B cell (primary cell): ENCODE measurements at regions not wholly inside any gene's neighbourhood (a gene's known extent, or its start where the extent isn't known, plus 50 kb on each side); places are given as distances from the start of the nearest gene placed in this dataset.

Experiments used
- ATAC-seq: fragments of 200-7000 bp; cut with Tn5 transposase; one replicate; pipeline ENCODE4 v1.10.0; 2021; ENCODE audit warnings: low read depth, mild to moderate bottlenecking, moderate number of reproducible peaks, moderate library complexity
- CTCF ChIA-PET: fragments of 350-600 bp; sonication (Branson Sonifier 250); formaldehyde crosslinking; loops from one replicate; lab custom pipeline; 2021; ENCODE audit warnings: antibody characterized with exemption, inconsistent platforms; lab: Charles Lee
- POLR2A ChIA-PET: fragments of 350-600 bp; sonication (Branson Sonifier 250); formaldehyde crosslinking; loops from one replicate; lab custom pipeline; 2021; ENCODE audit warnings: antibody characterized with exemption; lab: Charles Lee
- DNase-seq: peaks from one replicate; pipeline ENCODE4 v3.0.0; 2013
- H2AFZ ChIP-seq: 2 replicates; pipeline ENCODE4 v1.6.1; 2012; ENCODE audit warnings: mild to moderate bottlenecking, low read depth, low read length; ENCODE audit not compliant: insufficient read depth, poor library complexity, severe bottlenecking
- H3K27ac ChIP-seq, 2 donors: 1 replicate in 1 of 2; 2 replicates in 1 of 2; pipeline ENCODE4 v1.5.1; 2012 to 2013; ENCODE audit warnings: low read length in 2 of 2, mild to moderate bottlenecking in 2 of 2, moderate library complexity in 1 of 2
- H3K27me3 ChIP-seq, 4 experiments: fragments of 200-600 bp in 1 of 4; sonication (generic) in 1 of 4; replicated peaks in 1 of 4; 1 replicate in 2 of 4; 2 replicates in 2 of 4; pipeline versions ENCODE4 v1.6.1 to v1.7.0; 2013 to 2016; ENCODE audit warnings: low read length in 3 of 4, mild to moderate bottlenecking in 2 of 4, mixed read lengths in 1 of 4, moderate library complexity in 1 of 4; ENCODE audit not compliant: insufficient read depth in 4 of 4, control insufficient read depth in 3 of 4; ENCODE audit errors: control extremely low read depth in 1 of 4
- H3K36me3 ChIP-seq, 2 experiments: replicated peaks in 1 of 2; 1 replicate in 1 of 2; 2 replicates in 1 of 2; pipeline versions ENCODE4 v1.6.1 to v1.7.1; 2013; ENCODE audit warnings: low read length in 1 of 2; ENCODE audit not compliant: insufficient read depth in 2 of 2, control insufficient read depth in 1 of 2; ENCODE audit errors: control extremely low read depth in 1 of 2, extremely low read depth in 1 of 2
- H3K4me1 ChIP-seq, 2 donors: fragments of 200-600 bp in 1 of 2; sonication (generic) in 1 of 2; 1 replicate in 1 of 2; 2 replicates in 1 of 2; pipeline versions ENCODE4 v1.5.1 to v1.6.1; 2013 to 2017; ENCODE audit warnings: low read length in 2 of 2; ENCODE audit not compliant: control insufficient read depth in 2 of 2, insufficient read depth in 2 of 2
- H3K4me2 ChIP-seq: replicated peaks from 2 replicates; pipeline ENCODE3; 2012; ENCODE audit warnings: mild to moderate bottlenecking, low read depth, low read length; ENCODE audit not compliant: poor library complexity, severe bottlenecking
- H3K4me3 ChIP-seq, 5 experiments: fragments of 200-600 bp in 1 of 5; sonication (generic) in 1 of 5; 1 replicate in 3 of 5; 2 replicates in 2 of 5; pipeline versions ENCODE4 v1.5.1 to v1.7.0; 2011 to 2016; ENCODE audit warnings: low read length in 4 of 5, mild to moderate bottlenecking in 4 of 5, low read depth in 2 of 5, control low read depth in 1 of 5, moderate library complexity in 1 of 5; ENCODE audit not compliant: insufficient read depth in 1 of 5; ENCODE audit errors: control extremely low read depth in 1 of 5, extremely low read depth in 1 of 5
- H3K79me2 ChIP-seq: fragments of 200-600 bp; sonication (generic); one replicate; pipeline ENCODE4 v1.6.0; 2016; ENCODE audit warnings: low read length; ENCODE audit not compliant: control insufficient read depth, insufficient read depth
- H3K9ac ChIP-seq: fragments of 200-600 bp; sonication (generic); 2 replicates; pipeline ENCODE4 v1.6.1; 2017; ENCODE audit warnings: mild to moderate bottlenecking, low read length, moderate library complexity
- H3K9me3 ChIP-seq, 3 donors: one replicate each; pipeline versions ENCODE4 v1.6.1 to v1.7.1; 2013; ENCODE audit warnings: low read length in 2 of 3; ENCODE audit not compliant: control insufficient read depth in 2 of 3, insufficient read depth in 1 of 3; ENCODE audit errors: control extremely low read depth in 1 of 3
- H4K20me1 ChIP-seq: 2 replicates; pipeline ENCODE4 v1.6.0; 2012; ENCODE audit warnings: mild to moderate bottlenecking, low read length; ENCODE audit not compliant: insufficient read depth, control insufficient read depth, poor library complexity, severe bottlenecking
- H3K27ac Mint-ChIP-seq: one replicate; pipeline ENCODE4 v1.8.0; 2021; ENCODE audit warnings: mixed read lengths
- H3K27me3 Mint-ChIP-seq: one replicate; pipeline ENCODE4 v1.8.0; 2021; ENCODE audit warnings: mixed read lengths
- H3K4me1 Mint-ChIP-seq: one replicate; pipeline ENCODE4 v1.8.0; 2021; ENCODE audit warnings: mixed read lengths
- H3K4me3 Mint-ChIP-seq: one replicate; pipeline ENCODE4 v1.8.0; 2021; ENCODE audit warnings: mixed read lengths
- H3K9me3 Mint-ChIP-seq: one replicate; pipeline ENCODE4 v1.8.0; 2022; ENCODE audit warnings: mixed read lengths; ENCODE audit not compliant: insufficient read depth
- EZH2 ChIP-seq: IDR thresholded peaks from 2 replicates; pipeline ENCODE4 v1.6.1; 2012; ENCODE audit warnings: borderline replicate concordance, low read depth, mild to moderate bottlenecking, moderate library complexity, low read length; ENCODE audit not compliant: insufficient read depth, poor library complexity, severe bottlenecking
- WGBS: methylation state at CpG from one replicate; pipeline ENCODE4 v1.1.5; 2013; ENCODE audit warnings: missing lambda C conversion rate; ENCODE audit not compliant: insufficient coverage; 5-methylcytosine and 5-hydroxymethylcytosine counted together
- intact Hi-C: fragments of 100-400 bp; cut with micrococcal nuclease; formaldehyde crosslinking; loops from one replicate; pipeline ENCODE4 v1.10.0; 2022
- TF ChIP-seq, protein P1 (sequence below): fragments of 200-600 bp; IDR thresholded peaks from one replicate; pipeline ENCODE4 v1.8.0; 2022; ENCODE audit warnings: antibody characterized with exemption, mild to moderate bottlenecking

DNA sequence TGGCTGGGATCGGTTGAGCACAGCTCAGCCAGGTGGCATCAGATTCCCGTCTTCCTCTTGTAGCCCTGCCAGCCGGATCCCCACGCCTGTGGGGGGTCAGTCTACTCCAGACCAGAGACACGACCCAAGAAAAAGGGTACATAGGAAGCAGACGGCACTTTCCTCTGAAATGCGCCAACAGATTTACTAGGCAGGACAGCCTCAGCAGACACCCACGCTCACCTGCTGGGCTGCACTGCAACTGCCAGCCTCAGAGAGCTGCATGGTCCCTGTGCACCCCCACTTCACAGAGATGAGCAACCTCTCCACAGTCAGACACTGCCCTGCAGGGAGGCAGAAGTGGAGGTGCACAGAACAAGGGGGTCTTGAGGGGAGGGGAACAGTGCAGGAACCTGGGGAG, 75.7 kb upstream of the OTOS start:
- no peaks in the 10 kb centered on the region for H3K4me1 ChIP-seq
- no peak for TF ChIP-seq EZH2
- TF ChIP-seq, protein P1, sequence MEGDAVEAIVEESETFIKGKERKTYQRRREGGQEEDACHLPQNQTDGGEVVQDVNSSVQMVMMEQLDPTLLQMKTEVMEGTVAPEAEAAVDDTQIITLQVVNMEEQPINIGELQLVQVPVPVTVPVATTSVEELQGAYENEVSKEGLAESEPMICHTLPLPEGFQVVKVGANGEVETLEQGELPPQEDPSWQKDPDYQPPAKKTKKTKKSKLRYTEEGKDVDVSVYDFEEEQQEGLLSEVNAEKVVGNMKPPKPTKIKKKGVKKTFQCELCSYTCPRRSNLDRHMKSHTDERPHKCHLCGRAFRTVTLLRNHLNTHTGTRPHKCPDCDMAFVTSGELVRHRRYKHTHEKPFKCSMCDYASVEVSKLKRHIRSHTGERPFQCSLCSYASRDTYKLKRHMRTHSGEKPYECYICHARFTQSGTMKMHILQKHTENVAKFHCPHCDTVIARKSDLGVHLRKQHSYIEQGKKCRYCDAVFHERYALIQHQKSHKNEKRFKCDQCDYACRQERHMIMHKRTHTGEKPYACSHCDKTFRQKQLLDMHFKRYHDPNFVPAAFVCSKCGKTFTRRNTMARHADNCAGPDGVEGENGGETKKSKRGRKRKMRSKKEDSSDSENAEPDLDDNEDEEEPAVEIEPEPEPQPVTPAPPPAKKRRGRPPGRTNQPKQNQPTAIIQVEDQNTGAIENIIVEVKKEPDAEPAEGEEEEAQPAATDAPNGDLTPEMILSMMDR = no peak
- no peaks in the 10 kb centered on the region for H4K20me1 ChIP-seq
- Mint-ChIP-seq H3K27ac (no peak overlapping the region), H3K27me3 (no peaks in the 10 kb centered on the region), H3K4me3 (no peak overlapping the region), H3K9me3 (no peaks in the 10 kb centered on the region), H3K4me1 (no peaks in the 10 kb centered on the region)
- H3K36me3 ChIP-seq = no peaks in the 10 kb centered on the region
- no peak overlapping the region for H3K27ac ChIP-seq
- peaks cover 0 to 2% (median 0%) of the 10 kb centered on the region in 4 experiments for H3K27me3 ChIP-seq
- H2AFZ ChIP-seq = no peak overlapping the region
- ChIA-PET CTCF (no interaction called here), POLR2A (no interaction called here)
- no peaks in the 10 kb centered on the region for H3K79me2 ChIP-seq
- H3K4me2 ChIP-seq = no peak overlapping the region
- WGBS = 89% methylated on average over 8 of the region's 8 CpGs
- intact Hi-C loops = no loop called here
- H3K4me3 ChIP-seq = no peak overlapping the region
- peaks cover 0 to 7% (median 0%) of the 10 kb centered on the region in 3 donors for H3K9me3 ChIP-seq
- DNase-seq (no peak), ATAC-seq (no peak)
- H3K9ac ChIP-seq = no peak overlapping the region

DNA sequence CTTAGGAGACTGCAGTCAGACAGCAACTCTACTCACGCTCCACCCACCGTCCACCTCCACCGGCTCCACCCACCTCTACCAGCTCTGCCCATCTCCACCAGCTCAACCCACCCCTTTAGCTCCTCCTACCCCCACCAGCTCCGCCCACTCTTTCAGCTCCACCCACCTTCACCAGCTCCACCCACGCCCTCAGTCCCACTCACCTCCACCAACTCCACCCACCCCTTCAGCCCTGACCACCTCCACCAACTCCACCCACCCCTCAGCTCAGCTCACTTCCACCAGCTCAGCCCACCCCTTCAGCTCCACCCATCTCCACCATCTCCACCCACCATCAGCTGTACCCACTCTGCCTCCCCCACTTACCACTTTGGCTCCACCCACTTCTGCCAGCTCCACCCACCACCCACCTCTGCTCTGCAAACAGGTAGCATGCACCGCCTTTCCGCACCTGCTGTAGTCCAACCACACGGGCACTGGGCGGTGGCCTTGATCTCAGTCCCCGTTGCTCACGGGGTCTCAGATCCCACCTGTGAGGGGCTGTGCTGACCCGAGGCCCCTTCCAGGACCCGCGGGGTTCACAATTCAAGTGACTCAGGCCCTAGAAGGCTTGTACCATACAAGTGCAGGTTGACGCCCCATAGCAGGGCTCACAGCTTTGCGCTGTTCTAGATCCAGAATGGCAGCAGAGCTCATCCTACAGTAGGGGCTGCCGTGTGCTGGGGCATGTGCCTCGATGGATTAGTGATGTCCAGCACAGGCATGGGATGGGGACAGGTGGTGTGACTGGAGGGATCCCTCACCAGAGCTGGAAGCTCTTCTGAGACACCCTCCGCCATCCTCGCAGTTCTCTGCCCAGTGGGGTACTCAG, 77.2 kb upstream of the OTOS start:
- no peak overlapping the region for H2AFZ ChIP-seq
- H3K79me2 ChIP-seq = no peaks in the 10 kb centered on the region
- no peak overlapping the region for H3K4me3 Mint-ChIP-seq
- no peak overlapping the region for H3K4me3 ChIP-seq
- intact Hi-C loops = no loop called here
- no peaks in the 10 kb centered on the region for H3K27me3 ChIP-seq
- WGBS = 89% methylated on average over 20 of the region's 20 CpGs
- CTCF ChIA-PET = no interaction called here
- POLR2A ChIA-PET = no interaction called here
- H3K9me3 Mint-ChIP-seq = no peaks in the 10 kb centered on the region
- H4K20me1 ChIP-seq = no peaks in the 10 kb centered on the region
- peak; percentile 24 for ATAC-seq
- no peaks in the 10 kb centered on the region for H3K27me3 Mint-ChIP-seq
- no peak overlapping the region for H3K4me2 ChIP-seq
- H3K27ac ChIP-seq = no peak overlapping the region
- no peak overlapping the region for H3K27ac Mint-ChIP-seq
- no peaks in the 10 kb centered on the region for H3K36me3 ChIP-seq
- H3K9ac ChIP-seq = no peak overlapping the region
- no peak for DNase-seq
- H3K4me1 ChIP-seq = no peaks in the 10 kb centered on the region
- TF ChIP-seq, protein P1 = no peak
- TF ChIP-seq EZH2 = no peak
- H3K4me1 Mint-ChIP-seq = no peaks in the 10 kb centered on the region
- H3K9me3 ChIP-seq = peaks cover 0 to 7% (median 0%) of the 10 kb centered on the region in 3 donors
